ENCODE measurements at regions not wholly inside any gene's neighbourhood (a gene's known extent, or its start where the extent isn't known, plus 50 kb on each side); places are given as distances from the start of the nearest gene placed in this dataset.

DNA sequence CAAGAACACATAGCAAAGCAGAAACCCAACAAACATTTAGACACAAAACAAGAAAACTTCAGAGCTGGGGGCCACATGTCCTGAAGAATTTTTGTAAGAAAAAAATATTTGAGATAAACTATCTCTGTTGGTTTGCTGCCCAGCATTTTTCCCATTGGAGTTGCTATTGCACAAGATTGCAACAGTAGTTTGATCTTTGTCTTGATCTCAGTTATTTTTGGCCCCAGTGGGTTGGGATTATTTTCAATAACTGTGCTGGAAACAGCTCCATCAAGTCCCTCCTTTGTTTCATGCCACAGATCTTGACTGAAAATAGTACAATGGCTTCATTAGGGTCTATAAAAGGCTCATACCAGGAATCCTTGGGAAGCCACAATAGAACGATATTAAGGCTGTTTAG, 103.8 kb upstream of the RAI2 start:
- no peaks in the 10 kb centered on the region for H3K79me2 ChIP-seq (ENCODE audit: insufficient read depth, low read length)
- FAIRE-seq (no peak), ATAC-seq (no peak), DNase-seq (ENCODE audit: low spot score) (no peak)
- intact Hi-C loops (cut with micrococcal nuclease; ENCODE audit: unreplicated experiment): no loop called here
- in situ Hi-C loops (cut with HindIII; ENCODE audit: extremely low pct_ligation_motif_present, low pct_unique_long_range_greater_than_20kb): no loop called here
- H4K20me1 ChIP-seq (ENCODE audit: insufficient read depth, low read length): no peaks in the 10 kb centered on the region
- no peaks in the 10 kb centered on the region for H3K27me3 ChIP-seq (ENCODE audit: control insufficient read depth in 1 of 2, insufficient read depth in 2 of 2, low read length in 2 of 2)
- WGBS (ENCODE audit: low lambda C conversion rate): 0% methylated on average over 1 of the region's 1 CpG
- no peak overlapping the region for H3K27ac ChIP-seq (ENCODE audit: extremely low read length, insufficient read depth, low read length)
- no peak overlapping the region for H3K9ac ChIP-seq (ENCODE audit: insufficient read depth, low read depth, low read length)
- H3K9me3 ChIP-seq (ENCODE audit: low read length): no peaks in the 10 kb centered on the region
- TF ChIP-seq, protein P1, sequence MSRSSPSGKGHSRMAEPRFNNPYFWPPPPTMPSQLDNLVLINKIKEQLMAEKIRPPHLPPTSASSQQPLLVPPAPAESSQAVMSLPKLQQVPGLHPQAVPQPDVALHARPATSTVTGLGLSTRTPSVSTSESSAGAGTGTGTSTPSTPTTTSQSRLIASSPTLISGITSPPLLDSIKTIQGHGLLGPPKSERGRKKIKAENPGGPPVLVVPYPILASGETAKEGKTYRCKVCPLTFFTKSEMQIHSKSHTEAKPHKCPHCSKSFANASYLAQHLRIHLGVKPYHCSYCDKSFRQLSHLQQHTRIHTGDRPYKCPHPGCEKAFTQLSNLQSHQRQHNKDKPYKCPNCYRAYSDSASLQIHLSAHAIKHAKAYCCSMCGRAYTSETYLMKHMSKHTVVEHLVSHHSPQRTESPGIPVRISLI (CRISPR knock-in tag; IDR thresholded peaks at IDR 0.05; ENCODE audit: borderline replicate concordance): no peak
- TF ChIP-seq XRCC5 (optimal IDR thresholded peaks at IDR 0.05; ENCODE audit: low read length) (no peak), ZNF616 (CRISPR knock-in tag; IDR thresholded peaks at IDR 0.05; ENCODE audit: low read depth) (no peak), ZNF160 (CRISPR knock-in tag; IDR thresholded peaks at IDR 0.05) (no peak), ZNF883 (CRISPR knock-in tag; IDR thresholded peaks at IDR 0.05; ENCODE audit: not compliant biosample characterization) (no peak)
- TF ChIP-seq, protein P2, sequence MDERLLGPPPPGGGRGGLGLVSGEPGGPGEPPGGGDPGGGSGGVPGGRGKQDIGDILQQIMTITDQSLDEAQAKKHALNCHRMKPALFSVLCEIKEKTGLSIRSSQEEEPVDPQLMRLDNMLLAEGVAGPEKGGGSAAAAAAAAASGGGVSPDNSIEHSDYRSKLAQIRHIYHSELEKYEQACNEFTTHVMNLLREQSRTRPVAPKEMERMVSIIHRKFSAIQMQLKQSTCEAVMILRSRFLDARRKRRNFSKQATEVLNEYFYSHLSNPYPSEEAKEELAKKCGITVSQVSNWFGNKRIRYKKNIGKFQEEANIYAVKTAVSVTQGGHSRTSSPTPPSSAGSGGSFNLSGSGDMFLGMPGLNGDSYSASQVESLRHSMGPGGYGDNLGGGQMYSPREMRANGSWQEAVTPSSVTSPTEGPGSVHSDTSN (CRISPR knock-in tag; IDR thresholded peaks at IDR 0.05): no peak
- TF ChIP-seq, protein P3, sequence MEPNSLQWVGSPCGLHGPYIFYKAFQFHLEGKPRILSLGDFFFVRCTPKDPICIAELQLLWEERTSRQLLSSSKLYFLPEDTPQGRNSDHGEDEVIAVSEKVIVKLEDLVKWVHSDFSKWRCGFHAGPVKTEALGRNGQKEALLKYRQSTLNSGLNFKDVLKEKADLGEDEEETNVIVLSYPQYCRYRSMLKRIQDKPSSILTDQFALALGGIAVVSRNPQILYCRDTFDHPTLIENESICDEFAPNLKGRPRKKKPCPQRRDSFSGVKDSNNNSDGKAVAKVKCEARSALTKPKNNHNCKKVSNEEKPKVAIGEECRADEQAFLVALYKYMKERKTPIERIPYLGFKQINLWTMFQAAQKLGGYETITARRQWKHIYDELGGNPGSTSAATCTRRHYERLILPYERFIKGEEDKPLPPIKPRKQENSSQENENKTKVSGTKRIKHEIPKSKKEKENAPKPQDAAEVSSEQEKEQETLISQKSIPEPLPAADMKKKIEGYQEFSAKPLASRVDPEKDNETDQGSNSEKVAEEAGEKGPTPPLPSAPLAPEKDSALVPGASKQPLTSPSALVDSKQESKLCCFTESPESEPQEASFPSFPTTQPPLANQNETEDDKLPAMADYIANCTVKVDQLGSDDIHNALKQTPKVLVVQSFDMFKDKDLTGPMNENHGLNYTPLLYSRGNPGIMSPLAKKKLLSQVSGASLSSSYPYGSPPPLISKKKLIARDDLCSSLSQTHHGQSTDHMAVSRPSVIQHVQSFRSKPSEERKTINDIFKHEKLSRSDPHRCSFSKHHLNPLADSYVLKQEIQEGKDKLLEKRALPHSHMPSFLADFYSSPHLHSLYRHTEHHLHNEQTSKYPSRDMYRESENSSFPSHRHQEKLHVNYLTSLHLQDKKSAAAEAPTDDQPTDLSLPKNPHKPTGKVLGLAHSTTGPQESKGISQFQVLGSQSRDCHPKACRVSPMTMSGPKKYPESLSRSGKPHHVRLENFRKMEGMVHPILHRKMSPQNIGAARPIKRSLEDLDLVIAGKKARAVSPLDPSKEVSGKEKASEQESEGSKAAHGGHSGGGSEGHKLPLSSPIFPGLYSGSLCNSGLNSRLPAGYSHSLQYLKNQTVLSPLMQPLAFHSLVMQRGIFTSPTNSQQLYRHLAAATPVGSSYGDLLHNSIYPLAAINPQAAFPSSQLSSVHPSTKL (CRISPR knock-in tag; IDR thresholded peaks at IDR 0.05): no peak
- ChIA-PET POLR2A (no interaction called here), CTCF (ENCODE audit: low intra/inter-chr PET ratio, low total read pairs) (no interaction called here)
- H3K36me3 ChIP-seq (replicated peaks in 1 of 2; ENCODE audit: control insufficient read depth in 1 of 2, insufficient read depth in 2 of 2, low read length in 2 of 2): no peaks in the 10 kb centered on the region
- no peak overlapping the region for H2AFZ ChIP-seq (ENCODE audit: low read length)
- H3K4me2 ChIP-seq (ENCODE audit: low read depth, low read length): no peak overlapping the region
- H3K4me3 ChIP-seq (replicated peaks in 1 of 3; ENCODE audit: insufficient read depth in 1 of 3, low read depth in 2 of 3, low read length in 3 of 3): no peak overlapping the region
- BruUV-seq (replicated peaks): no TSS peak
- no peaks in the 10 kb centered on the region for H3K4me1 ChIP-seq (ENCODE audit: insufficient read depth, low read length)
